CD1c-positive myeloid dendritic cell (primary cell): ENCODE measurements at regions not wholly inside any gene's neighbourhood (a gene's known extent, or its start where the extent isn't known, plus 50 kb on each side); places are given as distances from the start of the nearest gene placed in this dataset.
"Not testable (repeated sequence)": the region's sequence is repeated elsewhere in the genome, so short reads cannot be mapped to it uniquely, and the experiment has no call there.

Experiments used
- DNase-seq: peaks from one replicate; pipeline ENCODE4 v3.0.0-alpha.2; 2016; ENCODE audit errors: extremely low spot score

DNA sequence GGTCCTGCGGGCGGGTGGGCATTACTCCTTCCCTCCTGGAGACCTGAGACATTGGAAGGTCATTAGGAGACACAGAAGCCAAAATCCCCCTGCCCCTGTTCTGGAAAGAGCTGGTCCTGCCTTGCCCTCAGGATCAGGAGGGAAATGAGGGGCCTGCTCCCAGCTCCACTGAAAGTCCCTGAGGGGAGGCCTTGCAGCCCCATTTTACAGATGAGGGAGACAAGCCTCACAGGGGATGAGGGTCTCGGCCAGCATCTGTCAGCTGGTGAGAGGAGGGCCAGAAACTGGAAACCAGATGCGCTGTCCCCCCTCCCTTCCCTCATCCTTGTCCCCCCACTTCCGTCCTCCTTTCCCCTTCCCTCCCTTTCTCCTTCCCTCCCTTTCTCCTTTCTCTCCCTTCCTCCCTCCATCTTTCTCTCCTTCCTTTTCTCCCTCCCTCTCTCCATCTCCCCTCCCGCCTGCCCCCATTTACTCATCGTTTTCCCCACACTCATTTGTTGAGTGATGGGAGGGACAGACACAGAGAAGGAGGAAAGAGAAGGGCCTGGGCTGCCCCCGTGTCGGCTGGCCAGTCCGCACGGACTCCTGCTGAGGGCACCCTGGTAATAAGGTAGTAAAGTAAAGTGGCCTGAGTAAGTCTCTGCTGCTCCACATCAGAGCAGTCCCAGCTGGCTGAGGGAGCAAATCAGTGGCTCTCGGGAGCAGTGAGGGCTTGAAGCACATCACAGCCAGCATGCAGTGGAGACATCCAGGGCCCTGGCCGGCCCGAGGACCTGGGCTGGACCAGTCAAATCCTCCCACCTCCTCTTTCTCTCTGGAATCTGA, 112.4 kb upstream of the ALDH1A3 start:
- DNase-seq: no peak

GRCh38 chr15:100768501-100768931, 111.1 kb upstream of the ALDH1A3 start:
- no peak for DNase-seq

DNA sequence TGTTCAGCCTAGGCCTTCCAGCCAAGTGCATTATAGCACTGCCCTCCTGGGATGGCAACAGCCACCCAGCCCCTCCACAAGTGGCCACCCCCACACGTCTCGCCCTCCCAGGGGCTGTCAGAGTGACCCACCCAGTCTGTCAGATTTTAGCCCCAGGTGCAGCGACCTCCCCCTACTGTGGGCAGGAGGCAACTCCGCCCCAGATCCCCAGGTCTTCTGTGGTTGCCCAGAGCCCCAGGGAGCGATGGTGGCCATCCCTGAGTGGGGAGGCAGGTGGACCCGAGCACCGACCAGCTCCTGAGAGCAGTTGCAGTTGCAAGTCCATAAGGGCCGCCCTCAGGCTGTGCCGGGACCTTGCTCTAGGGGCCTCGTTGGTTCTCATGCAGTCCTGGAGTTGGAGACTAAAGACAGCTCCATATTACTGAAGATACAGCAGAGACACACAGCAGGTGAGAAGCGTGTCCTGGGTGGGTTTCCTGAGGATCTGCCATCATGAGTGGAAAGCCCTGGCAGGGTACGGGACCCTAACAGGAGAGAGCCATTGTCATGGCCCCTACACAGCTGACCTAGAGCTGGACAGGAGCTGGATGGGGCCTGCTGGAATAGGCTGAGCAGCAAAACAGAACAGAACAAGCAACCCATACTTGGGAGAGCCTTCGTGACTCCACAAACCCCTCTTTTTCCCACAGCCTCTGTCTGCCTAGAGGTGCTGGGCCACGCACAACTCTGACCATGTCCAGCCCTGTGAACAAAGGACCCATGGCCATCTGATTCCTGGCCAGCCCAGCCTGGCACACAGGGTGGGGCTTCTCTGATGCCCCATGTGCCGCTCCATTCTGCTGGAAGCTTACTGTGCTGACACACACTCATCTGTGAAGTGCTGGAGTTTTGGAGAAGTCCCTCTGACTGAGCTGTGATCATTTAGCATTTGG, 110.3 kb upstream of the ALDH1A3 start:
- DNase-seq: no peak

- DNase-seq: no peak
Observed at GRCh38 chr15:100769975-100770340, 109.7 kb upstream of the ALDH1A3 start.

- DNase-seq: no peak
Observed at GRCh38 chr15:100770661-100771584, 108.7 kb upstream of the ALDH1A3 start.

- DNase-seq: no peak
Observed at GRCh38 chr15:100771746-100772145, 107.9 kb upstream of the ALDH1A3 start.

DNA sequence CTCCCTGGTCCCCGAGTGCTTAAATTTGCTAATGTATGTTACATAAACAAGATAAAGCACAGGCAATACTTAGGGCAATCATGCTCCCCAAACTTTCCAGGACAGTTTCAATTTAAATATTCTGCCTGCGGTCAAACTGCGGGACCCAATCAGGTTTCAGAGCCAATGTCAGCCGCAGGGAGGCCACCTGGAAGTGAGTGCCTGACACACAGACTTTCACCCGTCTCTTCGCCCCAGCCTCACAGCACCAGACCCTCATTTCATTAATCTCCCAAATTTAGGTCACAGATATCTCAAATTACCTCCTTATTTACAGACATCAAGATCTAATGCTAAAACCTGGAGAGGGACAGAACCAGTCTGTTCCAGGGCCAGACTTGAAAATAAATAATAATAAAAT, 107.2 kb upstream of the ALDH1A3 start:
- DNase-seq: no peak

DNA sequence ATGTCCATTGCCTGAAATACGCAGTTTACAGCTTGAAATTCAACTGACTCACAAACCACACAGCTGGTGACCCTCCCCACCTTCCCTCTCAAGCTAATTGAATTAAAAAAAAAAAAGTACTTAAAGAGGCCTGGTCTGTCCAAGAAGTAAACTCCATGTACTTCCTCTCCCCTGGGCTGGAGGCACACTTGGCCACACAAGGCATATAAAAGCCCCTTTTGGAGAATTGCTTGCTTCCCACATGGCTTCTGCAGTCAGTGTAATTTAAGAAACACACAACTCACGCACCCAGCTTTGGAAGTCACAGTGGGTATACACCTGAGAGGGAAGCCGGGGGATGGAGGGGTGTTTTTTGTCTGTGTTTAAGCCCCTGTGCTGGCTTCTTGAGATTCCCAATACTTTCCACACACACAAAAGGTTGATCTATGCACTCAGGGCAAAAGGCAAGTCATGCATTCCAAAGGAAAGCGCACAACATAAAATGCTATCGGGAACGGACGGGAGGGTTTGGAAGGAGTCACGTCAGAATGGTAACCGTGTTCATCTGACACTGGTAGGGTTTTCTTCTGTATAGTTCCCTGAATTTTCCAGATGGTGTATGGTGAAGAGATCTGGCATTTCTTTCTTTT, 106.6 kb upstream of the ALDH1A3 start:
- no peak for DNase-seq

GRCh38 chr15:100774044-100774443, 105.6 kb upstream of the ALDH1A3 start:
- not testable (repeated sequence) for DNase-seq

DNA sequence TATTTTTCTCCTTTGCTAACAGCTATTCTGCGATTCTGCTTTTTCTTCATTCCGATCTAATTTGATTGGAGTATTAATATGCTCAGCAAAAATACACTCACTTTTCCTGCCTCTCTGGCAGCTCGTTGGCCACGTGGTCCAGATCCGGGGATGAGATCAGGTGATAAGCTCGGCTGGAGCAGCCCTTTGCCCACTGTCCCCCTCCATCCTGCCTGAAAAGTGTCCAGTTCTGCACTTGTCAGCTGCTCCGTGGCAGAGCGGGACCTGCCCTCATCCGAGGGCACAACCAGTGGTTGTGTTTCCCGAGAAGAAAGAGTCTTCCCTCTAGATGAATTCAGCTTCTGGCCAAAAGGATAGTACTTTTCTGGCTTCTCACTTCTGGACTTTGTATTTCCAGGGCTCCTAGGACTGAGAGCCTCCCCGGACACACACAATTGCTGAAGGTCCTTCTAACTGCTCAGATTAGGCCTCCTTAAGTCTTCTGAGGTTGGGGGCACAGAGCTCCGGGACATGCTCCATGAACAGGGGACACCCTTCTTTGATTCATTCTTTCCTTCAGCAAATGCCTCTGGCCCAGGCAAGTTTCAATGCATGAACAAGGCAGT, 103.9 kb upstream of the ALDH1A3 start:
- DNase-seq: no peak

DNA sequence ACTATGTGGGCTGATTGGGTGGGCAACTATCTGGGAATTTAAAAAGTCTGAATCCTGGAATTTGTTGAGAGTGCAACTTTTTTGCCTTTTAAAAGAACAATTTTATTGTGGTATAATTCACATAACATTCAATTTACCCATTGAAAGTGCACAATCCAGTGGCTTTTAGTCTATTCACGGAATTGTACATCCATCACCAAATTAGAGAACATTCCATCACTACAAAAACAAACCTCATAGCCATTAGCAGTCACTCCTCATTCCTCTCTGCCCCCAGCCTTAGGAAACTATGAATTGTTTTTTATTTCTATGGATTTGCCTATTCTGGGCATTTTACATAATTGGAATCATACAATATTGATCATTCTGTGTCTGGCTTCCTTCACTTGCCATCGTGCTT, 101.8 kb upstream of the ALDH1A3 start:
- DNase-seq: no peak

DNA sequence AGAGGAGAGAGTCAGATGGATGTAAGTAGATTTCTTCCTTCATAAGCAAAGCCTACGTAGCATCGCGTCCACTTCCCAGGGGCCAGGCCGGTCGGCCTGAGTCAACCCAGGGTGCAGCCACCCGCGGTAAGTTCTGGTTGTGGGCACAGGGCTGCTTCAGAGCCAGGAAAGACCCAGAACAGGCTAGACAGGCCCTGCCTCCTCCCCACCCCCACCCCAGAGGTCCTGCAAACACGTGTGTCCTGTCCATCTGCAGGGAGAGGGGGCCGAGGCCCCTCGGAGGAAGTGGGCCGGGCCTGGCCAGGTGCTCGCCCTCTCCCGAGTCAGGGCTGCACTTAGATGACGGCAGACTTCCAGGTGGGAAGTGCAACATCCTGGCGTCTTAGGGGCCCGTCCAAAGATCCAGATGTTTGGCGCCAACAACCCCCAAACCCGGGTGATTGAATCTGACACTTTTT, 100.8 kb upstream of the ALDH1A3 start:
- no peak for DNase-seq

DNA sequence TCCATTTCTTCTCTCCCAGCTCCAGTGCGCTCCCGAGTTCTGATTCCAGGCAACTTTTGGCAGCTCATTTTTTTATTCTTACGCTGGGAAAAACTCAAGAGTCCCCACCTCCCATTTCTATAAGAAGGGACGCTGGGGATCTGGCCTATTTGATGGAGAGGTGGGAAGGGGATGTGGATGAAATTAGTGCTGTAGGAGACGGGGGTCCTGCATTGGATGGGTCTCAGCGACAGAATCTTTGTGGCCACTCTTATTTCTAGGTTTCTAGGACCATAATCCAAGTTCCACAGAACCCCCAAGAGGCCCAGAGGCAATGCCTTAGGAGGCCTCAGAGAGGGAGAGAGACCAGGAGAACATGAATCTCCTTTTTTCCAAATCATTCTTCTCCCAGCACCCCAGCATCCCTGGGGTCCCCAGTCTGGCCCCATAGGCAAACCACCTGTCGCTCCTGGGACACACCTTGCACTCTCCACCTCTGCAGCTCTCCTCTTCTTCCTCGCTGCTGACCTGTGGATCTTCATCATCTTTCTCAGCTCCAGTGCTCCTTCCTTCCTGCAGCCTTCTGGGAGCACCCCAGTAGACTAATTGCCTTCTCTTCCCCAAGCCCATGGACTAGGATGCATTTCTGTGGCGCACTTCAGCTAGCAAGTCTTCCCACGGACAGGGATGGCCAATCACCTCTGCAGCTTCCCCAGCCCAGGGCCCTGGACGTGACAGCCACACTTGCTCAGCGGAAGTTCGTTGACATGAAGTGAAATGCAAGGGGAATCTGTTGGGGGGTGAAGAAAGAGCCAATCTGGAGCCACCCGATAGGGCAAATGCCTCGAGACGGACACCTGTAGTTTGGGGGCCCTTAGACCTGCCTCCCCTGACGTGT, 100.1 kb upstream of the ALDH1A3 start:
- no peak for DNase-seq

DNA sequence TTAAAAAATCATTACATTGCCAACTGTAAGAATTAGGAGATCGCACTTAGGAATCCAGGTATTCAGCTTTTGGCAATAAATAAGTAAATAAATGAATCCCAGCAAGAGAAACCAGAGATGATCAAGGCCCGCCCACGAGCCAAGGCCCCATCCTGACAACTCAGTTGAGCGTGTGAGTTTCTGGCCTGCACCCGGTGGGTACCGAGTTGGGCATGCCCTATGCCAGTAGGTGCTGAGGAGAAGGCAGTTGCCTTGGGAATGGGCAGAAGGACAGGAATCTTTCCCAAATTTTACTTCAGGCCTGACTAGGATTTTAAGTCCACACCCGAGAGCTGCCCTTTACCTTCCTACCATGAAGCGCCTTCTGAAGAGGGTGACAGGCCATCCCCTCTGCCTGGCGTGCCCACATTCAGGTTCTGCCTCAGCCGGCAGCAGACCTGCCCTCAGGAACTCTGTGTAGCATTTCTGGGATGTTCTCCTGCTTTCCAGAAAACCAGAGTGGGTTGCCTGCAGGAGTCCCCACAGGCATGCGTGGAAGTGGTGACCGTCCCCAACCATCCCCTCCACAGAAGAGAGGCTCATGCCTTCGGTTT, 99.3 kb upstream of the ALDH1A3 start:
- DNase-seq: no peak

DNA sequence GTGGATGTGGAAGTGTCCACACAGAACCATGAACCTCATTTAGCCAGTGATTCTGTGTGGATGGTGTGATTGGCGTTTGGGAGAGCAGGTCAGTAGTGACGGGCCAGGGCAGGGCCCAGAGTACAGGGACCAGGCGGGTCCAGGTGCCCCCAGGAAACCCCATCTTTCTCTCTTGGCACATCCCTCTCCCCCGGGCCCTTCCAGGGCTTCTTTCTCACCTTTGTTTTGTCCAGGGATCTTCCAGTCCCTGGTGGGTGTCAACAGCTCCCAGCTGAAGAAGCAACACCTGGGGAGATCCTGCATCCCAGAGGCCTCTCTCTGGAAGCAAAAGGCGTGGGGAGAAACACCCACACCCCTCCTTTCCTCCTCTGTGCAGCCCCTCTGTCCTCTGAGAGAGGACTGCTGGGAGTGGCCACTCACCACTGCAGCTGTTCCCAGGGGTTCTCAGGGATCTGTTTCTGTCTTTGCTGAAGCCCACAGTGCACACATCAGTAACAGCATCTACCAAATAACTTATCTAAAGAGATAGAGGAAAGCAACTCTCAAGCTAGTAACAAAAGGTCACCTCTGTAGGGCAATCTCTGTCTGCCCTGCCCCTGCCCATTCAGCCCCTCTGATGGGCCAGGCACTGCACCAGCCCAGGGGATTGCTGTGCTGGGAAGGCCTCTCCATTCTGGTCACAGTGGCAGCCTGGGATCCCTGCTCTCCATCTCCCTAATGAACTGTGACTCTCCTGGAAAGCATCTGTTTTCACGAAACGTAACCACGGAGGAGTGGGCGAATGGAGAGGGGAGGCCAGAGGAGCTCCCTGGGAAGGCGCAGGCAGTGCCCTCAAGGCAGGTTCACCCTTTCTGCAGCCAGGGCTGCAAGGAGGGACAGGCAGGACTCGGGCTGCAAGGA, 98.3 kb upstream of the ALDH1A3 start:
- no peak for DNase-seq

DNA sequence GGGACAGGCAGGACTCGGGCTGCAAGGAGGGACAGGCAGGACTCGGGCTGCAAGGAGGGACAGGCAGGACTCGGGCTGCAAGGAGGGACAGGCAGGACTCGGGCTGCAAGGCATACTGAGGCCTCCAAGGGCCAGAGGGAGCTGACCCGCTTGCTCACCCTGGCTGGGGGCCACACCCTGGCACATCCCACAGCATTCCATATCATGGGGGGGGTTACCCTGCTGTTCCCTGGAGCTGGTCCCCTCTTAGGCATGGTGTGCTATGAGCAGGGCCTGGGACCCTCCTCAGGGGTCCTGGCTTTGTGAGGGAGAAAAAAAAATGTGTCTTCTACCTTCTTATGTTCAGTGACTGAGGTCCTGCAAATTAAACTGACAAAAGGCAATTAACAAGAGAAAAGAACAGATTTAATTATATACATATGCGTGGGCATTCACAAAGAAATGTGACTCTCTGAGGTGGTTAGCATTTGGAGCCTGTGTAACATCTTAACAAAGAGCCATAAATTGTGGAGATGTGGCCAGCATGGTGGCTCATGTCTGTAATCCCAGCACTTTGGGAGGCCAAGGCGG, 97.6 kb upstream of the ALDH1A3 start:
- no peak for DNase-seq

- DNase-seq: no peak
Observed at GRCh38 chr15:100783291-100783690, 96.3 kb upstream of the ALDH1A3 start.
